ENCODE measurements at regions not wholly inside any gene's neighbourhood (a gene's known extent, or its start where the extent isn't known, plus 50 kb on each side); places are given as distances from the start of the nearest gene placed in this dataset.

DNA sequence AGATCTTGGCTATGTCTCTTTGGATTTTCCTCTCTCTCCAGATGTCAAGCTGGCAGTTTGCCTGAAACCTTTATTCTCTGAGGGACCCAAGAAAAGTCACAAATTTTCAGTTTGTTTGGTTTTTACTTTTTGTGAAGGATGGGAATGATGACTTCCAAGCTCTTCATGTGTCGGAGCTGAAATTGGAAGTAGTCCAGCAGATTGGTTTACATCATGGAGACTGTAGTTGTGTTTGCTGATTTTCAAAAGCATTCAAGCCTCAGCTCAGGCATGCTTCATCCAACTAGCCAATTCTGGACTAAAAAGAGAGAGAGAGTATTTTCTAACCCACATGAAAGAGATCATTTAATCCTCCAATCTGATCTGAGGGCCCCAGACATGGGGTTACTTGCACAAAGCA lies 326.2 kb upstream of the AUTS2 start:
- TF ChIP-seq POLR2AphosphoS5 (IDR thresholded peaks at IDR 0.05) (no peak), POLR2A (IDR thresholded peaks at IDR 0.05) (no peak), EP300 (IDR thresholded peaks at IDR 0.05) (no peak)
- TF ChIP-seq, protein P1, sequence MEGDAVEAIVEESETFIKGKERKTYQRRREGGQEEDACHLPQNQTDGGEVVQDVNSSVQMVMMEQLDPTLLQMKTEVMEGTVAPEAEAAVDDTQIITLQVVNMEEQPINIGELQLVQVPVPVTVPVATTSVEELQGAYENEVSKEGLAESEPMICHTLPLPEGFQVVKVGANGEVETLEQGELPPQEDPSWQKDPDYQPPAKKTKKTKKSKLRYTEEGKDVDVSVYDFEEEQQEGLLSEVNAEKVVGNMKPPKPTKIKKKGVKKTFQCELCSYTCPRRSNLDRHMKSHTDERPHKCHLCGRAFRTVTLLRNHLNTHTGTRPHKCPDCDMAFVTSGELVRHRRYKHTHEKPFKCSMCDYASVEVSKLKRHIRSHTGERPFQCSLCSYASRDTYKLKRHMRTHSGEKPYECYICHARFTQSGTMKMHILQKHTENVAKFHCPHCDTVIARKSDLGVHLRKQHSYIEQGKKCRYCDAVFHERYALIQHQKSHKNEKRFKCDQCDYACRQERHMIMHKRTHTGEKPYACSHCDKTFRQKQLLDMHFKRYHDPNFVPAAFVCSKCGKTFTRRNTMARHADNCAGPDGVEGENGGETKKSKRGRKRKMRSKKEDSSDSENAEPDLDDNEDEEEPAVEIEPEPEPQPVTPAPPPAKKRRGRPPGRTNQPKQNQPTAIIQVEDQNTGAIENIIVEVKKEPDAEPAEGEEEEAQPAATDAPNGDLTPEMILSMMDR (IDR thresholded peaks at IDR 0.05), result no peak
